Parathyroid adenoma (tissue), 2 donors: ENCODE measurements at regions not wholly inside any gene's neighbourhood (a gene's known extent, or its start where the extent isn't known, plus 50 kb on each side); places are given as distances from the start of the nearest gene placed in this dataset.

ENCODE experiments used
- H2AFZ ChIP-seq: fragments of 300-600 bp; sonication (generic); one replicate; pipeline ENCODE4 v1.7.0; 2017; ENCODE audit warnings: antibody characterized with exemption, mild to moderate bottlenecking
- H3K27ac ChIP-seq: fragments of 300-600 bp; sonication (generic); one replicate; pipeline ENCODE4 v1.7.0; 2017
- H3K27me3 ChIP-seq: fragments of 300-600 bp; sonication (generic); one replicate; pipeline ENCODE4 v1.7.0; 2017; ENCODE audit warnings: low read length; ENCODE audit not compliant: control insufficient read depth, insufficient read depth
- H3K36me3 ChIP-seq: fragments of 300-600 bp; sonication (generic); one replicate; pipeline ENCODE4 v1.7.0; 2017; ENCODE audit warnings: low read length; ENCODE audit not compliant: control insufficient read depth, insufficient read depth
- H3K4me1 ChIP-seq: fragments of 300-600 bp; sonication (generic); one replicate; pipeline ENCODE4 v1.7.0; 2017; ENCODE audit warnings: control low read depth
- H3K4me2 ChIP-seq: fragments of 300-600 bp; sonication (generic); one replicate; pipeline ENCODE4 v1.7.0; 2017; ENCODE audit warnings: low read length
- H3K4me3 ChIP-seq: fragments of 300-600 bp; sonication (generic); one replicate; pipeline ENCODE4 v1.7.0; 2017; ENCODE audit warnings: low read depth, low read length
- H3K79me2 ChIP-seq: fragments of 300-600 bp; sonication (generic); one replicate; pipeline ENCODE4 v1.7.0; 2017; ENCODE audit warnings: control low read depth
- H3K9ac ChIP-seq: fragments of 300-600 bp; sonication (generic); one replicate; pipeline ENCODE4 v1.7.0; 2017; ENCODE audit warnings: mild to moderate bottlenecking
- H3K9me3 ChIP-seq: fragments of 300-600 bp; sonication (generic); one replicate; pipeline ENCODE4 v1.7.0; 2017; ENCODE audit warnings: low read length; ENCODE audit not compliant: control insufficient read depth
- CTCF ChIP-seq: fragments of 300-600 bp; sonication (generic); IDR thresholded peaks from one replicate; pipeline ENCODE4 v1.7.0; 2017; ENCODE audit warnings: antibody characterized with exemption, mild to moderate bottlenecking
- donor health status: primary hyperparathyroidism.

DNA sequence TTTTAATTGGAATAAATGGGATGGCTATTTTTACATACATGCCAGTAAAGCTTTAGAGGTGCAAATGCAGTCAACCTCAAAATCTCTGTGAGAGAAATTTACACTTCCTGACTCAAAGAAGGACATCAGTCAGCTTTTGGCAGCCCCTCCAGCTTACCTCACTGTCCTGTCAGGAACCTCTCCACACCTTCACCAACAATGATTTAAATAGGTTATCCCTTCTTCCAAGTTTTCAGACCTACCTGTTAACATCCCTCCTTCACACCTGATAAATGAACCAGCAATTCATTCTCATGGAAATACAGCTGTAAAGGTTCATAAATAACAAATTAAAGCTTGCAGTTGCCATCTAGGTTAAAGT lies 286.1 kb downstream of the SHOX2 start:
- H3K27me3 ChIP-seq, result no peaks in the 10 kb centered on the region
- no peak overlapping the region for H3K9ac ChIP-seq
- H2AFZ ChIP-seq, result no peak overlapping the region
- H3K9me3 ChIP-seq, result no peaks in the 10 kb centered on the region
- no peak overlapping the region for H3K4me3 ChIP-seq
- H3K36me3 ChIP-seq, result no peaks in the 10 kb centered on the region
- no peak overlapping the region for H3K4me2 ChIP-seq
- H3K4me1 ChIP-seq, result no peaks in the 10 kb centered on the region
- TF ChIP-seq CTCF, result no peak
- no peak overlapping the region for H3K27ac ChIP-seq
- no peaks in the 10 kb centered on the region for H3K79me2 ChIP-seq

DNA sequence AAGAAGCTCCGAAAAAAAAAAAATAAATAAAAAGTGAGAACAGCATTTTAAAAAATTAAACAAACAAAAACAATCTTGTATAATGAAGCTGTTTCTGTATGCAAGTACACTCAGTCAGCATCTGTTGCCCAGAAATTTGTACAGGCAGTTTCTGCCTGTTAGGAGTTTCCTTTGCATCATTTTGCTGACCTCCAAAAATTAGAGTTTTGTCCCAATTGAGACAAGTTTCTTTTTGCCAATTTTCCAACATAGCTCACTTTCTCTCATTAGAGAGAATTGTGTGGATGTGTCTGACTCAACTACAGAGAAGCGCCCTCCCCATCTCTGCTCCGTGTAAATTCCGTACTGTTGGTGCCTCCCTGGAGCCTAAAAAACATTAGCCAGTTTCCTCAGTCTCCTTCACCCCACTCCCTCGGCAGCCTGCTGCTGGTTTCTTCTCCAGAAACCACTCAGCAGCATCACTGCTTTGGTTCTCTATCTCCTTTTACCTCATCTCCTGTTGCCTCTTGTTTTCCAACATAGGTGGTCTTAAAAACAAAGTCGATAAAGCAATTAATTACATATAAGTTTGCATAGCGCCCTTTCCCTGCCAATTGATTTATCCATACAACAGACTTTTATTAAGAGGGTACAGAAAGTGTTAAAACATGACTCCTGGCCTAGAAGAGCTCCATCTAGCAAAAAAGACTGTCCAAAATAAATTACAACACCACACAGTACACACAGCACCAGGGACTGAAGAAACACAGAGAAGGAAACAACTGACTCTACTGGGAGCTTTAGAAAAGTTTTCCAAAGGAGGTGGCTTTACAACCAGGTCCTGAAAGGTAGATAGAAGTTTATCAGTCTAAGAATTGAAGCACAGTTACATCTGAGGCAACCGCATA lies 286.7 kb downstream of the SHOX2 start:
- Histone ChIP-seq H3K79me2 (no peaks in the 10 kb centered on the region), H3K9me3 (no peaks in the 10 kb centered on the region), H3K9ac (no peak overlapping the region), H3K27me3 (no peaks in the 10 kb centered on the region), H2AFZ (no peak overlapping the region), H3K27ac (no peak overlapping the region), H3K4me1 (no peaks in the 10 kb centered on the region), H3K36me3 (no peaks in the 10 kb centered on the region), H3K4me2 (no peak overlapping the region), H3K4me3 (no peak overlapping the region)
- TF ChIP-seq CTCF, result no peak

GRCh38 chr3:157816896-157817295 lies 289.3 kb downstream of the SHOX2 start:
- no peak overlapping the region for H2AFZ ChIP-seq
- H3K27ac ChIP-seq, result no peak overlapping the region
- no peaks in the 10 kb centered on the region for H3K4me1 ChIP-seq
- H3K4me2 ChIP-seq, result no peak overlapping the region
- H3K9ac ChIP-seq, result no peak overlapping the region
- H3K4me3 ChIP-seq, result no peak overlapping the region
- no peaks in the 10 kb centered on the region for H3K79me2 ChIP-seq
- H3K27me3 ChIP-seq, result no peaks in the 10 kb centered on the region
- no peaks in the 10 kb centered on the region for H3K9me3 ChIP-seq
- H3K36me3 ChIP-seq, result no peaks in the 10 kb centered on the region
- TF ChIP-seq CTCF, result no peak

DNA sequence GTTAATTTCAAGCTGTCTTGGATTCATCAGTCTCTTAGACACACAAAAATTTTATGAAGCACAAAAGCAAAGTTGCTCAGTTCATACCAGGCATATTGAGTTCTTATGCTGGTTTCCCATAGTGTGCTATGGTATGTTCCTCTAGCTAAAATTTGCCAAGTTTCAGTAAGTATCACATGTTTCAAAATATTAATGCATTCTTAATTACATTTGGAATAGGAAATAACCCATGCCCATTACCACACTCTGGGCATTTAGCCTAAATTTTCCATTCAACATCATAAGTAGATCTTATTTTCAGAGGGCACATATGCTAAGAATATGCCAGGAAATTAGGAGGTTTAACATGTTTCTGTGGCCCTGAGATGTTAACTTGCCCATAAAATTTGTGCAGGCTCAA lies 289.9 kb downstream of the SHOX2 start:
- no peak overlapping the region for H2AFZ ChIP-seq

More for the DNA sequence above, 289.9 kb downstream of the SHOX2 start:
- Histone ChIP-seq H3K9ac (no peak overlapping the region), H3K4me2 (no peak overlapping the region), H3K36me3 (no peaks in the 10 kb centered on the region), H3K27me3 (no peaks in the 10 kb centered on the region), H3K27ac (no peak overlapping the region), H3K79me2 (no peaks in the 10 kb centered on the region), H3K4me3 (no peak overlapping the region), H3K4me1 (no peaks in the 10 kb centered on the region), H3K9me3 (no peaks in the 10 kb centered on the region)
- TF ChIP-seq CTCF, result no peak
